Daoy (cell line): ENCODE measurements at regions not wholly inside any gene's neighbourhood (a gene's known extent, or its start where the extent isn't known, plus 50 kb on each side); places are given as distances from the start of the nearest gene placed in this dataset.

ENCODE experiments used
- DNase-seq: peaks from one replicate; pipeline ENCODE4 v3.0.0-alpha.2; 2015; ENCODE audit warnings: low read depth

DNA sequence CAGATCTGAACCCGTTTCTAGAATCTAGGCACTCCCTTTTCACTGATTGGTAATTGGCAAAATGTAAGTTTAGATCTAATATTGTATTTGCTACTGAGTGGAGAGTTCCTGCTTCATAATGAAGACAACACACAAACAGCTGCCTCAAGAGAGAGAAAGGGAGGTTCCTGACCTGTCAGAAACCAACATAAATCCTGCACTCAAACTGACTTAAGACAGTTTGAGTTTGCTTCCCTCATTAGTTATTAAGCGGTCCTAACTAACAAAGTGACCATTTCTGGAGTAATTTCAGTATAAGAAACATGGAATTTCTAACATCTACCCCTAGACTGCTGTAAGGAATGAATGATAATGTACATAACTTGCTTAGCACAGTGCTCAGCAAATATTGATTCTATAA lies 191.2 kb downstream of the METTL4 start:
- DNase-seq: no peak

DNA sequence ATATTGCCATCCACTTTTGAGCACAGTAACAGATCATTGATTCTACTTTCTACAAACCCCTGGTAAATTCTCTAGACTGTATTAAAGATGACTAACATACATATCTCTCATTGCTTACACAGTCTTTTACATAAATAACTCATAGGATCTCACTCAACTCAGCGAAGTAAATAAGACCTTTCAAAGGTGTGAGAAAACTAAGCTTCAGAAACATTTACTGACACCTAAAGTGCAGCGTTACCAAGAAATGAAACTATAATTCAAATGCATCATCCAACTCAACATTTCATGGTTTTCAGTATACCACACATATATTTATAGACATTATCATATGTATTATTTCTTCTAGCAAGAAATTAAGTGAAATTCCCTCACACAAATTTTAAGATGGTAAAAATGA lies 189.8 kb downstream of the METTL4 start:
- DNase-seq: no peak

- no peak for DNase-seq
Observed at GRCh38 chr18:2387588-2387987, 183.7 kb downstream of the METTL4 start.

DNA sequence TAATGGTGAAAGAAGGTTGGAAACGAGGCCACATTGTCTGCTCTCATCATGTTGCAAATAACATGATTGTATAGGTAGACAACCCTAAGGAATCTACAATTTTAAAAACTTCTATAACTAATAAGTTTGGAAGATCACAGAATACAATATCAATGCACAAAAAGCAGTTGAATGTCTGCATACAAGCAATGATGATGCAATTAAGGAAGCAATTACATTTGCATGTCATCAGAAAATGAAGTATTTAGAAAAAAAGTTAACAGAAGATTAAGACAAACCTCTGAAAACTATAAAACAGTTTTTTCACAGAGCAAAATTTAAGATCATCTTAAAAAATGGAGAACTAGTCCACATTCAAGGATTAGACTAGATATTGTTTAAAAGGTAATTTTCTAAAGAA lies 181.1 kb downstream of the METTL4 start:
- DNase-seq: no peak

DNA sequence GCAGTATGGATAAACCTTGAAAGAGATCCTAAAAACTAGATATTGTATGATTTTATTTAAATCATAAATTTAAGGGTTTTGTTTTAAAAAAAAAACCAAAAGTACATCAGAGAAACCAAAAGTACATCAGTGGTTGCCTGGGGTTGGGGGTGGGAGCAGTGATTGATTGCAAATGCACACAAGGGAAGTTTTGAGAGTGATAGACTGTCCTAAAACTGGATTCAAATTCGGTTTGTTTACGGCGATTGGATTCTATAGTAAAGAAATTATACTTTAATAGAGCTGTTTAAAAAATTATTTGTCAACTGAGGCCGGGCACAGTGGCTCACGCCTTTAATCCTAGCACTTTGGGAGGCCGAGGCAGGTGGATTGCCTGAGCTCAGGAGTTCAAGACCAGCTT lies 179.8 kb downstream of the METTL4 start:
- no peak for DNase-seq

GRCh38 chr18:2392446-2392845 lies 178.9 kb downstream of the METTL4 start:
- no peak for DNase-seq

DNA sequence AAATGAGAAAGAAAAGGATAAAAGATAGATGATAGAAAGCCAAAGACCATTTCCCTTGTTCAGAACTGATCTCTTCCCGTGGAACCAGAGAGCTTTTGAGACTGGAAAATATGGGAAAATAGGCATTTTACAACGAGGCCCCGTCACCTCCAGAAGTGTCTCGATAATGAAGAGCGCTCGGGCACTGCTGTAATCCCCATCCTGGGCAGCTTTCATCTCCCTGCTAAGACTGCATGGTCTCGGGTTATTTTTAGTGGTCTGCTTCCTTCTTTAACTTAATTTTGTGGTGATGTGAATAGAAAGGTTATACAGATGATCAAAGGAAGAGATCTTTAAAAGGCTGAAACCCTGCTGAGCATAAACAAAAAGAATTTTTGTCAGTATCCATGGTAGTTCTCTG lies 176.6 kb downstream of the METTL4 start:
- no peak for DNase-seq

DNA sequence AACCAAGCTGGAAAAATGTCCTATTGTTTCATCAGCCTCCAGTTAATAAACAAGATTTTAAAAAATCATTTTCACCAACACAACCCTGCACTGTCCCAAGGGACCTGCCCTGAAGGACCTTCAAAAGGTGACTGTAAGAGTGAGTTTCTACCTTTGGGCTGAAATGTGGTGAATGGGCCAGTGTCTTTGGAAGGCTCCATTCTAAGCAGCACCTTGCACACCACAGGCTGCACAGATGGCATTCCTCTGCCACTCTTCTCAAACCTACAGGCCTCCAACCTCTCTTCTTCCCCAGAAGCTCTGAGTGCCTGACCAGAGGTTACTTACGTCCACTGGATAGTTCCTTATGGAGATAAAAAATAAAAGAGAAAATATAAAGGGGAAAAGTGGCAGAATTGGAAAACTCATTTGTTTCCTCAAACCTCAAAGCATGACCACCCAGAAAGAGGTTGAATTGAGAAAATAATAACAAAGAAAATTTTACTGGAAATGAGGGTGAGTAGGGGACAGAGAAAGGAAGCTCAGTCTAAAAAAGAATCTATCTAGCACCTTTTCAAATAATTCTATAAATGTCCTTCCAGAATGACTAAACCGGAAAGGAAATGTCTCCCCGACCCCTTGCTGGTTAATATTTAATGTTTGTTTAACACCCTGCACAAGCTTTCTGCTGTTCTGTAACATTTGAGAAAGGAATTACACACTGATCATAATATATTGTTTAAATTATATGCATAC lies 175.7 kb downstream of the METTL4 start:
- no peak for DNase-seq

- no peak for DNase-seq
Observed at GRCh38 chr18:2396162-2396505, 175.2 kb downstream of the METTL4 start.

GRCh38 chr18:2400701-2401196 lies 170.6 kb downstream of the METTL4 start:
- no peak for DNase-seq

- no peak for DNase-seq
Observed at GRCh38 chr18:2402084-2402483, 169.2 kb downstream of the METTL4 start.

GRCh38 chr18:2406544-2406943 lies 164.8 kb downstream of the METTL4 start:
- no peak for DNase-seq

DNA sequence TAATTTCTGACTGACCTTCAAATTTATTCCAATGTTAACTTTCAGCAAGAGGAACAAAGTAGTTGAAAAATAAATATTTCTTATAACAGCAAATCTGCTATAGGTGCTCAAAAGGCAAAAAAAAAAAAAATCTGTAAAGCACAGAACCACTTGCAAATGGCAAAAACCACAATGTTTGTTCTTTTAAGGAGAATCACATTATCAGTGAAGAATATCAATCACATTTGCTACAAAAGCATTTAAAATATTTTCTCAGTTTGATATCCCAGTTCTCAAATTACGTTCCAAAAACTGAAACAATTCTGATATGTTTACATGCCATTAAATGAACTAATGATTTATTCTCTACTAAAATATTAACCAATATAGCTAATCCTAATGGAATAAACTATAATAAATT lies 163.3 kb downstream of the METTL4 start:
- no peak for DNase-seq

DNA sequence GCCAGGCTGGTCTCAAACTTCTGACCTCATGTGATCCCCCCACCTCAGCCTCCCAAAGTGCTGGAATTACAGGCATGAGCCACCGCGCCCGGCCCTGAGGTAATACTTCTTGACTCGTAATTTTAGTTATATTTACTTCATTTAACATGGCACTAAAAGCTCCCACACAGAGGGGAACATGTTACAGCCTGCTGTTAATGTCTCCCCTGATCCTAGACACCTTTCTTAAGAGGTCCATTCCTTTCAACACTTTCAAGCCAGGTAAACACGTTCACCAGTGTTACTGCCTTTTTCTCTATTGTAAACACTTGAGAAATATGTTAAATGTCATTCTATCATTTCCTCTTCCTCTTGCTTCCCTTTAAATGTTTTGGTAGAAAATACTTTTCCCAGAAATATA lies 161.4 kb downstream of the METTL4 start:
- DNase-seq: no peak

GRCh38 chr18:2410688-2411087 lies 160.6 kb downstream of the METTL4 start:
- no peak for DNase-seq

- peak; percentile 22 for DNase-seq
Observed at GRCh38 chr18:2411381-2411960, 159.8 kb downstream of the METTL4 start.

- DNase-seq: no peak
Observed at GRCh38 chr18:2412281-2412680, 159.0 kb downstream of the METTL4 start.

DNA sequence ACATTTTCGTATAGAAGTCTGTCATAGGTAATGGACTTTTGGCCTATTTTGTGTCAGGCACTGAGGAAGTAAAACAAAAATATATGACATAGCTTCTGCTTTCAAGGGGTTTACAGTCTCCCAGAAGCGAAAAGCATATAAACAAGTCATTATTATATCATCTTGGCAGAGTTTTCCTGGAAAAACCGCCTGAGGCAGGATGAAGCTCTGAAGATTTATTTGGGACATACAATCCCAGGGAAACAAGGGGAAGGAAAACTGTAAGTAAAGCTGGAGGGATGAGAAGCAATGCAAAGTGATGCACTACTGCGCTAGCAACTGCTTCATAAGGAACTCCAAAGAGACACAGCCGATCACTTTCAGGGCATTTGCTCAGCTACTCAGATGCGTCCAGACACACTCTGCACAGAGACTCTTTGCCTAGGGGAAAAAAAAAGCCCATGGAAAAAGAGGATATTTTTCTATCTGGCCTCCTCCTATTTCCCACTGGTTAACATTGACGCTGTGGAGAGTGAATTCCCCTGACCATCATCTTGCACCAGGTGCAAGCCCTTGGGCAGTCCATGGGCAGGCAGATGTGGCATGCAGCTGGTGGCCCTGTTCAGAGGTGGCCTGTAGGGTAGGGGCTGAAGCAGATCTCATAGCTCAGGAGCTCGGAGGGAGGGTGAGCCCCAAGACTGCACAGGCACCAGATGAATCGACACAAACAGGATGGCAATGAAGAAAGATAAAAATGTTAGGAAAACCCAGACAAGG lies 158.1 kb downstream of the METTL4 start:
- no peak for DNase-seq

DNA sequence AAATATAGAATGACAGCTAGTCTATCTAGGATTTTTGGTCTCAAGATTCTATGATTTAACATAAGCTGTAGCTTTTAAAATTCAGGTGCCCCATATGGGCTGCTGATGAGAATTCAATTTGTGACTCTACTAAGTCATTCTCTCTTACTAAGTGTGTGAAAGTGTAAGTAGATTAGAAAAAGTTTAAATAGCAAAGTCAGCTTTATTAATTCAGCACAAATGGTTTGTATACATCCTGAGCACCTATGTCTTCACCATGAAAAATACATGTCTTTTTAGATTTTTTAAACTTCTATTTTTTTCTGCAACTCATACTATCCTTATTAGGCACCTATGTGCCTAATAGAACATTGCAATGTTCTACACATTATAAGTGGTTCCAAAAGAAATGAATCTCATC lies 157.1 kb downstream of the METTL4 start:
- DNase-seq: no peak

DNA sequence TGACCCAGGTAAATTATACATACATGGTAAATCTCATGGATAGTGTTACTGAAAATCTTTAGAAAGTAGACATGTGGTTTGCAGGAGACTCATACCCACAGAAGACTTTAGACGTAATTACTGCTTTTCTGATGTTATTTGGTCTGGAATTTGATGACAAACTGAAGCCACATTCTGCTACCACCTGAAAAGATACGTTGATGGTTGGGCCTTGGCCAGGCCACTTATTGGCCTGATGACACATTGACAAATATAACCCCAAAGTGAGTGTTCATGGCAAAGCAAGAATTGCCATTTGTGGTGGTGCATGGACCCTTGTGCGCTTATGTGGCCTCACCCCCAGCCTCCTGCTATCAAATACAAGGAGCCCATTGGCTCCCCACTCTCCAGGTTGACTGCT lies 155.6 kb downstream of the METTL4 start:
- no peak for DNase-seq

GRCh38 chr18:2417861-2418610 lies 153.3 kb downstream of the METTL4 start:
- no peak for DNase-seq

GRCh38 chr18:2420367-2420766 lies 150.9 kb downstream of the METTL4 start:
- DNase-seq: no peak
